K562 (cell line): ENCODE measurements at regions not wholly inside any gene's neighbourhood (a gene's known extent, or its start where the extent isn't known, plus 50 kb on each side); places are given as distances from the start of the nearest gene placed in this dataset.

Experiments used
- ATAC-seq: fragments of 200-7000 bp; cut with Tn5 transposase; 3 replicates; pipeline ENCODE4 v1.9.1; 2020; ENCODE audit warnings: moderate library complexity
- BruUV-seq: library from RNA; stranded (reverse); fragments of 400-500 nt; replicated peaks from 2 replicates; lab custom pipeline; 2021; lab: Mats Ljungman, UMichigan
- CTCF ChIA-PET: fragments of 300-600 bp; formaldehyde crosslinking; extraction: SDS; loops from one replicate; lab custom pipeline; 2021; ENCODE audit warnings: low intra/inter-chr PET ratio; lab: Yijun Ruan, JAX
- POLR2A ChIA-PET: fragments of 300-600, 350-650 bp; sonication (Branson Sonifier 250); formaldehyde crosslinking; extraction: SDS; loops from one replicate; lab custom pipeline; 2021; ENCODE audit warnings: antibody characterized with exemption, inconsistent platforms; lab: Yijun Ruan, JAX
- DNase-seq, 4 experiments: peaks; one replicate each; pipeline versions ENCODE4 v3.0.0 to v3.0.0-alpha.2; 2011 to 2018; ENCODE audit warnings: low spot score in 3 of 4, mixed read lengths in 3 of 4; ENCODE audit errors: extremely low read depth in 1 of 4
- FAIRE-seq: peaks from 2 replicates; lab custom pipeline; 2011; peaks lifted over from hg19 to GRCh38; lab: Jason Lieb, UNC
- H2AFZ ChIP-seq: 2 replicates; pipeline ENCODE4 v1.6.0; 2011; ENCODE audit warnings: low read depth, low read length, control low read depth, inconsistent platforms
- H3K27ac ChIP-seq: fragments of 200-600 bp; 3 replicates; pipeline ENCODE4 v1.8.0; 2011; ENCODE audit warnings: low read depth, mild to moderate bottlenecking, control low read depth, inconsistent platforms, low read length, moderate library complexity, mixed read lengths; ENCODE audit errors: extremely low read depth
- H3K27me3 ChIP-seq, 2 experiments: fragments of 300-600 bp in 1 of 2; 2 replicates in 1 of 2; 3 replicates in 1 of 2; pipeline versions ENCODE4 v1.6.0 to v1.8.0; 2011; ENCODE audit warnings: inconsistent platforms in 2 of 2, low read length in 2 of 2, mild to moderate bottlenecking in 1 of 2, mixed read lengths in 1 of 2, moderate library complexity in 1 of 2; ENCODE audit not compliant: control insufficient read depth in 2 of 2, insufficient read depth in 2 of 2
- H3K36me3 ChIP-seq: fragments of 300-600 bp; 3 replicates; pipeline ENCODE4 v1.8.0; 2011; ENCODE audit warnings: mild to moderate bottlenecking, low read length, inconsistent platforms; ENCODE audit not compliant: control insufficient read depth, insufficient read depth
- H3K4me1 ChIP-seq, 2 experiments: fragments of 200-600 bp in 1 of 2; replicated peaks in 1 of 2; 2 replicates in 1 of 2; 3 replicates in 1 of 2; pipeline versions ENCODE4 v1.5.1 to v1.8.0; 2011; ENCODE audit warnings: inconsistent platforms in 2 of 2, low read length in 2 of 2, mild to moderate bottlenecking in 1 of 2, mixed read lengths in 1 of 2, moderate library complexity in 1 of 2; ENCODE audit not compliant: control insufficient read depth in 2 of 2, insufficient read depth in 2 of 2
- H3K4me2 ChIP-seq: 2 replicates; pipeline ENCODE4 v1.6.1; 2011; ENCODE audit warnings: low read length, control low read depth, inconsistent platforms, mixed read lengths; ENCODE audit not compliant: insufficient read depth
- H3K4me3 ChIP-seq: fragments of 200-600 bp; sonication (generic), shearing (Covaris generic); 2 replicates; pipeline ENCODE4 v1.5.1; 2016; ENCODE audit warnings: control low read depth, inconsistent platforms
- H3K79me2 ChIP-seq: fragments of 200-600 bp; 3 replicates; pipeline ENCODE4 v1.8.0; 2011; ENCODE audit warnings: low read length, inconsistent platforms; ENCODE audit not compliant: control insufficient read depth, insufficient read depth
- H3K9ac ChIP-seq, 2 experiments: 2 replicates each; pipeline versions ENCODE4 v1.6.0 to v1.6.1; 2011; ENCODE audit warnings: low read depth in 2 of 2, low read length in 2 of 2, control low read depth in 1 of 2, inconsistent platforms in 1 of 2, mild to moderate bottlenecking in 1 of 2, mixed read lengths in 1 of 2; ENCODE audit not compliant: insufficient read depth in 1 of 2
- H3K9me1 ChIP-seq: one replicate; pipeline ENCODE4 v1.6.0; 2011; ENCODE audit warnings: inconsistent platforms, mild to moderate bottlenecking, low read length, moderate library complexity; ENCODE audit not compliant: control insufficient read depth, insufficient read depth
- H3K9me3 ChIP-seq: replicated peaks from 2 replicates; pipeline ENCODE4 v1.5.1; 2011; ENCODE audit warnings: low read depth, low read length, inconsistent platforms; ENCODE audit not compliant: control insufficient read depth, insufficient read depth
- H4K20me1 ChIP-seq: replicated peaks from 2 replicates; pipeline ENCODE4 v1.6.1; 2011; ENCODE audit warnings: low read length, inconsistent platforms, mixed read lengths; ENCODE audit not compliant: control insufficient read depth, insufficient read depth
- FOXK1 ChIP-seq: sonication (generic); formaldehyde crosslinking; IDR thresholded peaks from 2 replicates; pipeline ENCODE4 v1.8.0; 2022; ENCODE audit warnings: missing genetic modification reagents, mild to moderate bottlenecking, borderline replicate concordance
- KLF1 ChIP-seq: fragments of 450-650 bp; IDR thresholded peaks from 2 replicates; pipeline ENCODE4 v1.6.1; 2016; ENCODE audit warnings: missing genetic modification characterization, missing compliant biosample characterization
- KLF6 ChIP-seq: fragments of 250-450 bp; sonication (Bioruptor Pico); IDR thresholded peaks from 2 replicates; pipeline ENCODE4 v1.4.0; 2020; ENCODE audit warnings: mild to moderate bottlenecking, moderate library complexity, borderline replicate concordance
- YBX1 ChIP-seq: fragments of 450-650 bp; IDR thresholded peaks from 2 replicates; pipeline ENCODE4 v1.7.1; 2016; ENCODE audit warnings: mild to moderate bottlenecking
- ZKSCAN3 ChIP-seq: fragments of 250-450 bp; sonication (Bioruptor Pico); IDR thresholded peaks from 2 replicates; pipeline ENCODE4 v1.4.0; 2020
- ZNF224 ChIP-seq: sonication (generic); formaldehyde crosslinking; IDR thresholded peaks from 2 replicates; pipeline ENCODE4 v1.8.0; 2022; ENCODE audit warnings: mild to moderate bottlenecking, missing genetic modification reagents
- WGBS: fragments of 100-300 bp; shearing (Covaris generic); methylation state at CpG from one replicate; pipeline ENCODE4 v1.1.6; 2016; ENCODE audit warnings: low coverage, mixed read lengths; ENCODE audit not compliant: insufficient coverage; ENCODE audit errors: missing lambda C conversion rate; 5-methylcytosine and 5-hydroxymethylcytosine counted together
- in situ Hi-C: fragments of 300-500 bp; cut with MboI; formaldehyde crosslinking; loops from 4 replicates; pipeline ENCODE4 v1.15.0; 2018; ENCODE audit warnings: inconsistent platforms, mixed read lengths
- intact Hi-C: fragments of 100-400 bp; cut with micrococcal nuclease; formaldehyde crosslinking; loops from 2 replicates; pipeline ENCODE4 v1.14.2; 2022
- TF ChIP-seq, protein P1 (sequence below): fragments of 250-450 bp; sonication (Bioruptor Pico); IDR thresholded peaks from 2 replicates; pipeline ENCODE4 v1.6.1; 2021; ENCODE audit warnings: mild to moderate bottlenecking
- TF ChIP-seq, protein P2 (sequence below): fragments of 450-650 bp; IDR thresholded peaks from 2 replicates; pipeline ENCODE4 v1.6.1; 2016; ENCODE audit warnings: mild to moderate bottlenecking, moderate library complexity

DNA sequence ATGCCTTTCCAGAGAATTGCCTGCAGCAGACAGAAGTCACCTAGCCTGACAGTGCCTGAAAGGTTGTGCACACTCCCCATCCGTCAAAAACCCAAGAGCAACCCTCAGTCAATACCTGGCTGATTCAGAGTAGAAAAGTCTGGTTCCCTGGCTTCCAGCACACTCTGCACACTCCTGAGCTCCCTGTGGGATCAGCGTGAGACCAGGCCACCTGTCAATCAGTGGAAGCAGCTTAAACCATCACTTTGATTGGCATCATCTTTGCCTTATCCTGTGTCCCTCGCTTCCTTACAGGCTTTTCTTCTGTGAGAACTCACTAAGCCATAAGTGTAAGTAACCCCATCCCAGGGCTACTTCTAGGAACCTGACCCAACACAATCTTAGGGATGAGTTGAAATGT lies 109.8 kb downstream of the ACTL7B start:
- no peaks in the 10 kb centered on the region for H3K9me1 ChIP-seq
- no TSS peak for BruUV-seq
- ChIA-PET POLR2A (interaction anchor here (1.1 kb wide), 1 partner anchor 9 kb away, joined by 4 read pairs; no protein-coding TSS in a partner anchor), CTCF (no interaction called here)
- peaks cover 6 to 8% of the 10 kb centered on the region in 2 experiments; a peak in 4 of 5 replicates for H3K27me3 ChIP-seq
- in situ Hi-C loops = no loop called here
- intact Hi-C loops = no loop called here
- H3K36me3 ChIP-seq = no peaks in the 10 kb centered on the region
- no peak overlapping the region for H3K4me2 ChIP-seq
- no peak overlapping the region for H3K27ac ChIP-seq
- FAIRE-seq (peak; percentile 6), DNase-seq (no peak), ATAC-seq (no peak)
- H3K4me3 ChIP-seq = no peak overlapping the region
- no peaks in the 10 kb centered on the region for H4K20me1 ChIP-seq
- no peaks in the 10 kb centered on the region for H3K79me2 ChIP-seq
- 0% methylated on average over 3 of the region's 3 CpGs for WGBS
- no peaks in the 10 kb centered on the region for H3K9me3 ChIP-seq
- TF ChIP-seq ZKSCAN3 (no peak), KLF6 (CRISPR knock-in tag) (no peak), FOXK1 (CRISPR knock-in tag) (no peak), KLF1 (tag) (no peak), YBX1 (no peak), ZNF224 (CRISPR knock-in tag) (no peak)
- TF ChIP-seq, protein P1, sequence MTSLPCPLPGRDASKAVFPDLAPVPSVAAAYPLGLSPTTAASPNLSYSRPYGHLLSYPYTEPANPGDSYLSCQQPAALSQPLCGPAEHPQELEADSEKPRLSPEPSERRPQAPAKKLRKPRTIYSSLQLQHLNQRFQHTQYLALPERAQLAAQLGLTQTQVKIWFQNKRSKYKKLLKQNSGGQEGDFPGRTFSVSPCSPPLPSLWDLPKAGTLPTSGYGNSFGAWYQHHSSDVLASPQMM (CRISPR knock-in tag) = no peak
- TF ChIP-seq, protein P2, sequence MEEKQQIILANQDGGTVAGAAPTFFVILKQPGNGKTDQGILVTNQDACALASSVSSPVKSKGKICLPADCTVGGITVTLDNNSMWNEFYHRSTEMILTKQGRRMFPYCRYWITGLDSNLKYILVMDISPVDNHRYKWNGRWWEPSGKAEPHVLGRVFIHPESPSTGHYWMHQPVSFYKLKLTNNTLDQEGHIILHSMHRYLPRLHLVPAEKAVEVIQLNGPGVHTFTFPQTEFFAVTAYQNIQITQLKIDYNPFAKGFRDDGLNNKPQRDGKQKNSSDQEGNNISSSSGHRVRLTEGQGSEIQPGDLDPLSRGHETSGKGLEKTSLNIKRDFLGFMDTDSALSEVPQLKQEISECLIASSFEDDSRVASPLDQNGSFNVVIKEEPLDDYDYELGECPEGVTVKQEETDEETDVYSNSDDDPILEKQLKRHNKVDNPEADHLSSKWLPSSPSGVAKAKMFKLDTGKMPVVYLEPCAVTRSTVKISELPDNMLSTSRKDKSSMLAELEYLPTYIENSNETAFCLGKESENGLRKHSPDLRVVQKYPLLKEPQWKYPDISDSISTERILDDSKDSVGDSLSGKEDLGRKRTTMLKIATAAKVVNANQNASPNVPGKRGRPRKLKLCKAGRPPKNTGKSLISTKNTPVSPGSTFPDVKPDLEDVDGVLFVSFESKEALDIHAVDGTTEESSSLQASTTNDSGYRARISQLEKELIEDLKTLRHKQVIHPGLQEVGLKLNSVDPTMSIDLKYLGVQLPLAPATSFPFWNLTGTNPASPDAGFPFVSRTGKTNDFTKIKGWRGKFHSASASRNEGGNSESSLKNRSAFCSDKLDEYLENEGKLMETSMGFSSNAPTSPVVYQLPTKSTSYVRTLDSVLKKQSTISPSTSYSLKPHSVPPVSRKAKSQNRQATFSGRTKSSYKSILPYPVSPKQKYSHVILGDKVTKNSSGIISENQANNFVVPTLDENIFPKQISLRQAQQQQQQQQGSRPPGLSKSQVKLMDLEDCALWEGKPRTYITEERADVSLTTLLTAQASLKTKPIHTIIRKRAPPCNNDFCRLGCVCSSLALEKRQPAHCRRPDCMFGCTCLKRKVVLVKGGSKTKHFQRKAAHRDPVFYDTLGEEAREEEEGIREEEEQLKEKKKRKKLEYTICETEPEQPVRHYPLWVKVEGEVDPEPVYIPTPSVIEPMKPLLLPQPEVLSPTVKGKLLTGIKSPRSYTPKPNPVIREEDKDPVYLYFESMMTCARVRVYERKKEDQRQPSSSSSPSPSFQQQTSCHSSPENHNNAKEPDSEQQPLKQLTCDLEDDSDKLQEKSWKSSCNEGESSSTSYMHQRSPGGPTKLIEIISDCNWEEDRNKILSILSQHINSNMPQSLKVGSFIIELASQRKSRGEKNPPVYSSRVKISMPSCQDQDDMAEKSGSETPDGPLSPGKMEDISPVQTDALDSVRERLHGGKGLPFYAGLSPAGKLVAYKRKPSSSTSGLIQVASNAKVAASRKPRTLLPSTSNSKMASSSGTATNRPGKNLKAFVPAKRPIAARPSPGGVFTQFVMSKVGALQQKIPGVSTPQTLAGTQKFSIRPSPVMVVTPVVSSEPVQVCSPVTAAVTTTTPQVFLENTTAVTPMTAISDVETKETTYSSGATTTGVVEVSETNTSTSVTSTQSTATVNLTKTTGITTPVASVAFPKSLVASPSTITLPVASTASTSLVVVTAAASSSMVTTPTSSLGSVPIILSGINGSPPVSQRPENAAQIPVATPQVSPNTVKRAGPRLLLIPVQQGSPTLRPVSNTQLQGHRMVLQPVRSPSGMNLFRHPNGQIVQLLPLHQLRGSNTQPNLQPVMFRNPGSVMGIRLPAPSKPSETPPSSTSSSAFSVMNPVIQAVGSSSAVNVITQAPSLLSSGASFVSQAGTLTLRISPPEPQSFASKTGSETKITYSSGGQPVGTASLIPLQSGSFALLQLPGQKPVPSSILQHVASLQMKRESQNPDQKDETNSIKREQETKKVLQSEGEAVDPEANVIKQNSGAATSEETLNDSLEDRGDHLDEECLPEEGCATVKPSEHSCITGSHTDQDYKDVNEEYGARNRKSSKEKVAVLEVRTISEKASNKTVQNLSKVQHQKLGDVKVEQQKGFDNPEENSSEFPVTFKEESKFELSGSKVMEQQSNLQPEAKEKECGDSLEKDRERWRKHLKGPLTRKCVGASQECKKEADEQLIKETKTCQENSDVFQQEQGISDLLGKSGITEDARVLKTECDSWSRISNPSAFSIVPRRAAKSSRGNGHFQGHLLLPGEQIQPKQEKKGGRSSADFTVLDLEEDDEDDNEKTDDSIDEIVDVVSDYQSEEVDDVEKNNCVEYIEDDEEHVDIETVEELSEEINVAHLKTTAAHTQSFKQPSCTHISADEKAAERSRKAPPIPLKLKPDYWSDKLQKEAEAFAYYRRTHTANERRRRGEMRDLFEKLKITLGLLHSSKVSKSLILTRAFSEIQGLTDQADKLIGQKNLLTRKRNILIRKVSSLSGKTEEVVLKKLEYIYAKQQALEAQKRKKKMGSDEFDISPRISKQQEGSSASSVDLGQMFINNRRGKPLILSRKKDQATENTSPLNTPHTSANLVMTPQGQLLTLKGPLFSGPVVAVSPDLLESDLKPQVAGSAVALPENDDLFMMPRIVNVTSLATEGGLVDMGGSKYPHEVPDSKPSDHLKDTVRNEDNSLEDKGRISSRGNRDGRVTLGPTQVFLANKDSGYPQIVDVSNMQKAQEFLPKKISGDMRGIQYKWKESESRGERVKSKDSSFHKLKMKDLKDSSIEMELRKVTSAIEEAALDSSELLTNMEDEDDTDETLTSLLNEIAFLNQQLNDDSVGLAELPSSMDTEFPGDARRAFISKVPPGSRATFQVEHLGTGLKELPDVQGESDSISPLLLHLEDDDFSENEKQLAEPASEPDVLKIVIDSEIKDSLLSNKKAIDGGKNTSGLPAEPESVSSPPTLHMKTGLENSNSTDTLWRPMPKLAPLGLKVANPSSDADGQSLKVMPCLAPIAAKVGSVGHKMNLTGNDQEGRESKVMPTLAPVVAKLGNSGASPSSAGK = no peak
- H2AFZ ChIP-seq = no peak overlapping the region
- H3K4me1 ChIP-seq = no peaks in the 10 kb centered on the region
- H3K9ac ChIP-seq = no peak overlapping the region
